Small intestine (tissue), 7 donors: ENCODE measurements at regions not wholly inside any gene's neighbourhood (a gene's known extent, or its start where the extent isn't known, plus 50 kb on each side); places are given as distances from the start of the nearest gene placed in this dataset.

Experiments
- DNase-seq, 2 donors: peaks; one replicate each; pipeline versions ENCODE4 v3.0.0 to v3.0.0-alpha.2; 2013
- FAIRE-seq: peaks from 2 replicates; lab custom pipeline; 2012; peaks lifted over from hg19 to GRCh38; lab: Jason Lieb, UNC
- H3K27ac ChIP-seq, 3 donors: one replicate each; pipeline ENCODE4 v1.5.1; 2013; ENCODE audit warnings: low read length in 2 of 3, mild to moderate bottlenecking in 2 of 3, control low read depth in 1 of 3, inconsistent platforms in 1 of 3, low read depth in 1 of 3, moderate library complexity in 1 of 3
- H3K27me3 ChIP-seq, 3 donors: one replicate each; pipeline ENCODE4 v1.6.1; 2013; ENCODE audit warnings: low read length in 3 of 3, inconsistent platforms in 1 of 3; ENCODE audit not compliant: control insufficient read depth in 3 of 3, insufficient read depth in 3 of 3
- H3K36me3 ChIP-seq, 3 donors: one replicate each; pipeline ENCODE4 v1.6.1; 2013; ENCODE audit warnings: low read length in 3 of 3, inconsistent platforms in 1 of 3, low read depth in 1 of 3, mild to moderate bottlenecking in 1 of 3, moderate library complexity in 1 of 3; ENCODE audit not compliant: control insufficient read depth in 3 of 3, insufficient read depth in 2 of 3
- H3K4me1 ChIP-seq, 3 donors: one replicate each; pipeline ENCODE4 v1.6.1; 2013; ENCODE audit warnings: low read length in 2 of 3, inconsistent platforms in 1 of 3, low read depth in 1 of 3, mild to moderate bottlenecking in 1 of 3, moderate library complexity in 1 of 3; ENCODE audit not compliant: control insufficient read depth in 3 of 3, insufficient read depth in 2 of 3
- H3K4me3 ChIP-seq, 3 donors: one replicate each; pipeline ENCODE4 v1.5.1; 2013; ENCODE audit warnings: low read length in 3 of 3, control low read depth in 1 of 3, inconsistent platforms in 1 of 3, low read depth in 1 of 3, mild to moderate bottlenecking in 1 of 3, moderate library complexity in 1 of 3
- H3K9me3 ChIP-seq, 2 donors: one replicate each; pipeline ENCODE4 v1.6.1; 2013; ENCODE audit warnings: low read depth in 1 of 2, low read length in 1 of 2; ENCODE audit not compliant: control insufficient read depth in 2 of 2, insufficient read depth in 1 of 2
- WGBS, 3 donors: extraction: QIAGEN DNeasy Blood & Tissue Kit; methylation state at CpG; one replicate each; pipeline ENCODE4 v1.1.7; 2013; 5-methylcytosine and 5-hydroxymethylcytosine counted together
- donor health status: healthy with polysubstance abuse.
- donor health status: control.
- donor health status: control.
- donor health status: Bipolar disorder and iron deficiency.
- donor health status: healthy.

DNA sequence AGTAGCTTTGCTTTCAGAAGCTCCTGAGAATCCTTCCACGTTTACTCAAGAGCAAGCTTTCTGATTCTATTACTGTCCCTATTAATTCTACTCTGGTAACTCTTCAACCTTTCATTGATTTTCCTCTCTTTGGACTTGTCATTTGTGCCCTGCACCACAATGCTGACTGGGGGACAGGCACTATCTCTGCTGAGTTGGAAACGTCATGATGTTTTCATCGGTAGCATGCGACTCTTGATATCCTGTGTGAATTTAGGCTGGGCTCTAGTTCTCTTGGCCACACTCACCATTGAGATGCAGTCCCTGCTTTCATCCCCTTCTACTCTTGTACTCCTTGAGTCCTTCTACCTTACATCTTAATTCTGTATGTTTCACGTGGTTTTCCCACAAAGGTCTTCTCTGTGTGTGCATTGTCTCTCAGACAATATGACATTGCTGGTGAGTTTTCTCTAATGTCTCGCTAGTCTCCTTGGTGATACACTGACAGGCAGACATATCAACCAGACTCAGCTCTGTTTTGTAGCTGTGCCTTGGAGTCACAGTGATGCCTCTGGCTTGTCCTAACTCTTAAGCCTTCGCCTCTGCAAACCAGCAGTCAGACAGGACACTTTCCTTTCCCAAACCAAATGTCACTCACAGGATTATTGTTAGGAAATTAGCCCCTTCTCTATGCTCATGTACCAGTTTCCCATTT lies 223.6 kb upstream of the ADGRL2 start:
- H3K27me3 ChIP-seq, result no peaks in the 10 kb centered on the region
- DNase-seq (no peak), FAIRE-seq (no peak)
- no peaks in the 10 kb centered on the region for H3K36me3 ChIP-seq
- 82 to 90% (median 89%) methylated on average over 7 of the region's 7 CpGs for whole genome bisulfite sequencing, 3 donors
- H3K4me3 ChIP-seq, result no peak overlapping the region
- no peak overlapping the region for H3K27ac ChIP-seq
- H3K9me3 ChIP-seq, result no peaks in the 10 kb centered on the region
- peaks cover 0 to 4% (median 0%) of the 10 kb centered on the region in 3 donors for H3K4me1 ChIP-seq

DNA sequence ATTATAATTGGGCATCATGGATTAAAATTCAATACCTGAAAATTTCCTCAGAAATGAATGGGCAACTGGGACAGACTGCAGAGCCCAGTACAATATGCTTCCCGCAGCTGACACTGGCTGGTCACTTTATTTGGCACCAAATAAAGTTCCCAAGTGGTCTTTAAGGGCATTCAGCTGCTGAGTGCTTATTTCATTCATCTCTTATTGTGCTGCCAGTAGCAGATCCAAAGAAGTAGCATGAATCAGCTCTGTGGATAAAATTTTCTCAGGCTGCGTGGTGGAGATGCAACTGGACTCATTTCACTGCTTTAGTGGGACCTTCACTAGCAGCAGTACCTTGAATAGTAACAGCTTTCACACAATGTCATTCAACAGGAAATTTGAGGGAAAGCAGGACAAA lies 226.3 kb upstream of the ADGRL2 start:
- H3K27me3 ChIP-seq, result no peaks in the 10 kb centered on the region

DNA sequence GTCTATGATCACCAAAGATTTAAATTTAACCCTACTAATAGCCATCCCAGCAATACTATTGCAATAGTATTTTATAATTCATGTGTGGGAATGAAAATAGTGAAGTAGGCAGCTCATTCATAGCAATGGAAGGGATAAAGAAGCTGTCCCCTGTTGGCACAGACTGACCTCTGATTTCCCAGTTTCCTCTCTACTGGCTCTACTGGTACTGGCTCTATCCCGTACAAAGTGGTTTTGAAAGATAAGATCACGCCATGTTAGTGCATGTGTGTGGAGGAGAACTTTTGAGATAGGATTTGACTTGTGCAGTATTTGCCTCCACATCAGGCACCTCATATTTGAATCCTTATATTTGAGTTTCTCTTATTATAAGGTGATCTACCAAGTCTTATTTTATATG lies 227.3 kb upstream of the ADGRL2 start:
- H3K9me3 ChIP-seq, result no peaks in the 10 kb centered on the region
- H3K36me3 ChIP-seq, result no peaks in the 10 kb centered on the region
- H3K27me3 ChIP-seq, result no peaks in the 10 kb centered on the region
- WGBS, 3 donors, result 76 to 88% (median 77%) methylated on average over 2 of the region's 2 CpGs
- H3K4me1 ChIP-seq, result peaks cover 0 to 4% (median 0%) of the 10 kb centered on the region in 3 donors
- no peak for FAIRE-seq
- H3K4me3 ChIP-seq, result no peak overlapping the region
- DNase-seq, result no peak
- no peak overlapping the region for H3K27ac ChIP-seq

More for the DNA sequence above, 226.3 kb upstream of the ADGRL2 start:
- H3K27ac ChIP-seq, result no peak overlapping the region
- H3K4me1 ChIP-seq, result peaks cover 0 to 4% (median 0%) of the 10 kb centered on the region in 3 donors
- FAIRE-seq (no peak), DNase-seq (no peak)
- 56 to 86% (median 84%) methylated on average over 2 of the region's 2 CpGs for WGBS, 3 donors
- H3K4me3 ChIP-seq, result no peak overlapping the region
- no peaks in the 10 kb centered on the region for H3K36me3 ChIP-seq
- no peaks in the 10 kb centered on the region for H3K9me3 ChIP-seq

DNA sequence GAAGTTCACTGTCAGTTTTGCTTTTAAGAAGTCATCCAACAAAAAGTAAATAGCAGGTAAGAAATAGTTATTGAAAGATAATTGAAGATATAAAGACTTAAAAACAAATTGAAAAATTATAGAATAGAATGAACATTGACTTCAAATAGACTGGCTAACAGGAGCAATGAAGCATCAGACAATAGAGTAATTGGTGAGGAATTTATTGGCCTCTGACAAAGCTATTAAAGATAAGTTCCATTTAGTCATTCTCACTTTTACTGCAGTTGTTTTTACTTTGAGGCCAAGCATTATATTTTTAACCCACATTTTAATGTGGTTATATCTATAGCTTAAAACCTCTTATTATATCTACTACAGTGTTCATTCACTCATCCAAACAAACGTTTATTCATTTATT lies 228.8 kb upstream of the ADGRL2 start:
- Histone ChIP-seq H3K27ac (no peak overlapping the region), H3K4me3 (no peak overlapping the region), H3K4me1 (peaks cover 0 to 4% (median 0%) of the 10 kb centered on the region in 3 donors), H3K27me3 (no peaks in the 10 kb centered on the region), H3K36me3 (no peaks in the 10 kb centered on the region), H3K9me3 (no peaks in the 10 kb centered on the region)
- DNase-seq (no peak), FAIRE-seq (no peak)
- 28 to 60% (median 45%) methylated on average over 1 of the region's 1 CpG for WGBS, 3 donors

DNA sequence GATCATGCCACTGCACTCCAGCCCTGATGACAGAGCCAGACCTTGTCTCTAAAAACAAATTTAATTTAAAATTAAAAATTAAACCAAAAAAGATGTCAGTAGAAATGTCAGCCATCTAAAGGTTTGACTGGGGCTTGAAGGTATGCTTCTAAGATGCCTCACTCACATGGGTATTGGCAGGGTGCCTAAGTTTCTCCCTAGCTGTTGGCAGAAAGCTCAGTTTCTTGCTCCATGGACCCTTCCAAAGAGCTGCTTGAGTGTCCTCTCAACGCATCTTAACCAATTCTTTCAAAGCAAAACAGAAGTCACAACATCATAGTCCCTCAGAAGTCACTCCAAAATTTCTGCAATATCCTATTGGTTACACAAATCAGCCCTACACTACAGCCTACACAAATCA lies 231.0 kb upstream of the ADGRL2 start:
- Histone ChIP-seq H3K27ac (no peak overlapping the region), H3K36me3 (no peaks in the 10 kb centered on the region), H3K9me3 (no peaks in the 10 kb centered on the region), H3K4me3 (no peak overlapping the region), H3K27me3 (no peaks in the 10 kb centered on the region), H3K4me1 (peaks cover 0 to 4% (median 0%) of the 10 kb centered on the region in 3 donors)
- FAIRE-seq, result no peak
- DNase-seq, result no peak
- 88 to 95% (median 88%) methylated on average over 1 of the region's 1 CpG for WGBS, 3 donors

DNA sequence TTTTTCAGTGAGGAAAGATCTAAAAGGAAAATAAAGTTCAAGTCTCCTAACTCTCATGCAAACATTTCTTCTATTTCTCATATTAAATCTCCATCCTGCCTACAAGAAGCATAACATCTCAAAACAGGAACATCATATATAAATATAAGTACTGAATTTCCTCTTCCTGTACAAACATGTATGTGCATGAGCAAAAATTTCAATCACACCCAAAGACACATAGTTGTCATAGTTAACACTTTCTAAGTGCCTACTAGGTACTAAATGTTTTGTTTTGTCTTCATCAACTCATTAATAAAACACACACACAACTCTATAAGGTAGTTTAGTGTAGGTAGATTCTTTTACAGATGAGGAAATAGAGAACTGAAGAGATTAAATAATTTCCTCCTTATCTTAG lies 237.1 kb upstream of the ADGRL2 start:
- FAIRE-seq (no peak), DNase-seq (no peak)
- Histone ChIP-seq H3K27ac (no peak overlapping the region), H3K4me3 (no peak overlapping the region), H3K9me3 (no peaks in the 10 kb centered on the region), H3K36me3 (no peaks in the 10 kb centered on the region), H3K4me1 (no peaks in the 10 kb centered on the region), H3K27me3 (no peaks in the 10 kb centered on the region)

DNA sequence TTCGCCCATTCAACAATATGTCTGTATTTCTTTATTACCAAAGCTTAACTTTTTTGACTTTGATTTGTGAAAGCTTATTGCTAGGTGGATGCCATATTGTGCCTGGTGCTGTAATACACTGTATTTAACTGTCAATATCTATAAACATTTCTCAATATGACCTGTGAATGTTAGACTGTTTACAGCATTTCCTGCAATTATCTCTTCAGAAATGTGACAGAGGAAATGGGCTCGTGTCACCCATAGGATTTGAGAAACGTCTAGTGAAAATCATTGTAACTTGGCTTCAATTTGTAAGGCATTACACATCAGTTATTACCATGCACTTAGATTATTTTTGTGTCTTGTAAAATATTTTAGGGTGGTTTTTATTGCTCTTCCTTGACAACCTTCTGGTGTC lies 237.8 kb upstream of the ADGRL2 start:
- no peak overlapping the region for H3K4me3 ChIP-seq
- H3K4me1 ChIP-seq, result no peaks in the 10 kb centered on the region
- no peak for FAIRE-seq
- 83 to 88% (median 85%) methylated on average over 3 of the region's 3 CpGs for WGBS, 3 donors
- no peaks in the 10 kb centered on the region for H3K36me3 ChIP-seq
- no peaks in the 10 kb centered on the region for H3K9me3 ChIP-seq
- no peaks in the 10 kb centered on the region for H3K27me3 ChIP-seq
- no peak overlapping the region for H3K27ac ChIP-seq
- DNase-seq, result no peak

DNA sequence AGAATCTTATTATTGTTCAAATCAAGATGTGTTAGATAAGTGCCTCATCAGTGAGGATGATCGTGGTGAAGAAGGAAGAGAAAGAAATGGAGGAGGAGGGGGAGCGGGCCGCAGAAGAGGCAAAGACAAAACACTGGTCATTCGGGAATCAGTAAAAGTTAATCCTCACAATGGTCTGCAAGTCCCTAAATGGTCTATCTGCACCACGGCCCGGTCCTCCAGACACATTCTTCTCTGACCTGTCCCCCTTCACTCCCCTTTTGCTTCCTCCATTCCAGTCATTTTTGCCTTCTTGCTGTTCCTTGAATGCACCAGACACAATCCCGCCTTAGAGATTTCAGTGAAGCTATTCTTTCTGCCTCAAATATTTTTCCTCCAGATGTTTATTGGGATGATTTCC lies 240.1 kb upstream of the ADGRL2 start:
- DNase-seq (no peak), FAIRE-seq (no peak)
- no peaks in the 10 kb centered on the region for H3K36me3 ChIP-seq

More for the DNA sequence above, 240.1 kb upstream of the ADGRL2 start:
- no peaks in the 10 kb centered on the region for H3K27me3 ChIP-seq
- no peaks in the 10 kb centered on the region for H3K9me3 ChIP-seq
- no peak overlapping the region for H3K27ac ChIP-seq
- no peak overlapping the region for H3K4me3 ChIP-seq
- 92 to 93% (median 92%) methylated on average over 7 of the region's 7 CpGs for WGBS, 3 donors
- H3K4me1 ChIP-seq, result no peaks in the 10 kb centered on the region
